ENCODE measurements at regions not wholly inside any gene's neighbourhood (a gene's known extent, or its start where the extent isn't known, plus 50 kb on each side); places are given as distances from the start of the nearest gene placed in this dataset.

- DNase-seq = no peak
These were observed 53.1 kb upstream of the GLRA2 start for GRCh38 chrX:14476205-14476604.

GRCh38 chrX:14449773-14450172, 79.6 kb upstream of the GLRA2 start:
- DNase-seq = no peak

GRCh38 chrX:14448406-14448805, 80.9 kb upstream of the GLRA2 start:
- no peak for DNase-seq

GRCh38 chrX:14440106-14440505, 89.2 kb upstream of the GLRA2 start:
- DNase-seq = no peak

GRCh38 chrX:14427614-14428013, 101.7 kb upstream of the GLRA2 start:
- DNase-seq = no peak

GRCh38 chrX:14420841-14421240, 108.5 kb upstream of the GLRA2 start:
- no peak for DNase-seq

- DNase-seq = no peak
These were observed 116.7 kb upstream of the GLRA2 start for GRCh38 chrX:14412686-14413085.

- no peak for DNase-seq
These were observed 118.0 kb upstream of the GLRA2 start for GRCh38 chrX:14411326-14411725.

- DNase-seq = no peak
These were observed 120.0 kb upstream of the GLRA2 start for GRCh38 chrX:14409341-14409740.

- DNase-seq = no peak
These were observed 123.1 kb upstream of the GLRA2 start for GRCh38 chrX:14406225-14406624.

- no peak for DNase-seq
These were observed 130.6 kb upstream of the GLRA2 start for GRCh38 chrX:14398725-14399124.

- no peak for DNase-seq
These were observed 139.7 kb upstream of the GLRA2 start for GRCh38 chrX:14389682-14390081.

GRCh38 chrX:14386981-14387380, 142.4 kb upstream of the GLRA2 start:
- DNase-seq = no peak

GRCh38 chrX:14380044-14380443, 149.3 kb upstream of the GLRA2 start:
- DNase-seq = no peak

- no peak for DNase-seq
These were observed 151.9 kb upstream of the GLRA2 start for GRCh38 chrX:14377427-14377826.

GRCh38 chrX:14363728-14364127, 165.6 kb upstream of the GLRA2 start:
- no peak for DNase-seq

GRCh38 chrX:14362721-14363120, 166.6 kb upstream of the GLRA2 start:
- no peak for DNase-seq

GRCh38 chrX:14361435-14361834, 167.9 kb upstream of the GLRA2 start:
- no peak for DNase-seq

- DNase-seq = no peak
These were observed 169.6 kb upstream of the GLRA2 start for GRCh38 chrX:14359727-14360126.

- DNase-seq = no peak
These were observed 170.0 kb upstream of the GLRA2 start for GRCh38 chrX:14359316-14359715.

GRCh38 chrX:14357314-14357713, 172.0 kb upstream of the GLRA2 start:
- no peak for DNase-seq

- no peak for DNase-seq
These were observed 172.9 kb upstream of the GLRA2 start for GRCh38 chrX:14356401-14356800.

GRCh38 chrX:14355556-14355955, 173.8 kb upstream of the GLRA2 start:
- DNase-seq = peak in 1 of 2 donors; percentile 2

- no peak for DNase-seq
These were observed 174.8 kb upstream of the GLRA2 start for GRCh38 chrX:14354521-14354920.

GRCh38 chrX:14352511-14352910, 176.8 kb upstream of the GLRA2 start:
- no peak for DNase-seq

Measured in inflammatory macrophage (primary cell).